DMS53 treated with DMSO at 0.1 percent for 48 hours (cell line): ENCODE measurements at regions not wholly inside any gene's neighbourhood (a gene's known extent, or its start where the extent isn't known, plus 50 kb on each side); places are given as distances from the start of the nearest gene placed in this dataset.

Source experiments
- DNase-seq: peaks from one replicate; lab custom pipeline; 2025; ENCODE audit not compliant: unreplicated experiment; lab: John Stamatoyannopoulos, UW

GRCh38 chr15:77739591-77740378 is 107.1 kb upstream of the LINGO1 start:
- no peak for DNase-seq

DNA sequence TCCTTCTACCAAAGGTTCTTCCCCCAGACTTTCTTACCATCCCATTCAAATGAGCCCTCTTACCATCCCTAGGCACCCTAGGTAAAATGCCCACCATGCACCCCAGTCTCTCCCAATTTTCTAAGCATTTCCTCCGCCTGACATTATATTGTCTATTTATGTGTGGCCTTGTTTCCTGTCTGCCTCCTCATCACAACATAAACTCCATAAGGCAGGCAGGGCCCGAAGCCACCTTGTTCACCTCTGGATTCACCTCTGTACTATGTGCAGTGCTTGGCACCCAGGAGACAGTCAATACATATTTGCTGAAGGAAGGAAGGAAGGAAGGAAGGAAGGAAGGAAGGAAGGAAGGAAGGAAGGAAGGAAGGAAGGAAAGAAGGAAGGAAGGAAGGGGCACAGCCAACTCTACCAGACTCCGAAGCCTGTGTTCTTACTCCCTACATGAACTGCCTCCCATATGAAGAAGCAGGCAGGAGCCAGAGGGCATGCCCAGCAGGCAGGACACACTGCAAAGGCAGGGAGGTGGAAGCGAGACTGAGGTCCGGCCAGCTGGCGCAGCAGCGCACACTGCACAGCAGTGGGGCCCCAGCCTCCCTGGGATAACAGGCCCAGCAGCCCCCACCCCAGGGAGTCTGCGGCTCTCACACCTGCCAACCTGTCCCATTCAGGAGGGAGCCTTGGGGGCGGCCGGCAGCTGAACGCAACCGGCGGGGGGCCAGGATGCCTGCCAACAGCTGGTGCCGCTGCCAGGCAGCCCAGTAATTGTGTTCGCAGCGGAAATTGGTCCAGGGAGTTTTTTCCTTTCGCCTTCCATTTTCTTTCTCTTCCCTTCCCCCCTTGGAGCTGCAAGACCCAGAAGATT is 106.0 kb upstream of the LINGO1 start:
- no peak for DNase-seq

GRCh38 chr15:77738038-77738370 is 105.3 kb upstream of the LINGO1 start:
- no peak for DNase-seq

DNA sequence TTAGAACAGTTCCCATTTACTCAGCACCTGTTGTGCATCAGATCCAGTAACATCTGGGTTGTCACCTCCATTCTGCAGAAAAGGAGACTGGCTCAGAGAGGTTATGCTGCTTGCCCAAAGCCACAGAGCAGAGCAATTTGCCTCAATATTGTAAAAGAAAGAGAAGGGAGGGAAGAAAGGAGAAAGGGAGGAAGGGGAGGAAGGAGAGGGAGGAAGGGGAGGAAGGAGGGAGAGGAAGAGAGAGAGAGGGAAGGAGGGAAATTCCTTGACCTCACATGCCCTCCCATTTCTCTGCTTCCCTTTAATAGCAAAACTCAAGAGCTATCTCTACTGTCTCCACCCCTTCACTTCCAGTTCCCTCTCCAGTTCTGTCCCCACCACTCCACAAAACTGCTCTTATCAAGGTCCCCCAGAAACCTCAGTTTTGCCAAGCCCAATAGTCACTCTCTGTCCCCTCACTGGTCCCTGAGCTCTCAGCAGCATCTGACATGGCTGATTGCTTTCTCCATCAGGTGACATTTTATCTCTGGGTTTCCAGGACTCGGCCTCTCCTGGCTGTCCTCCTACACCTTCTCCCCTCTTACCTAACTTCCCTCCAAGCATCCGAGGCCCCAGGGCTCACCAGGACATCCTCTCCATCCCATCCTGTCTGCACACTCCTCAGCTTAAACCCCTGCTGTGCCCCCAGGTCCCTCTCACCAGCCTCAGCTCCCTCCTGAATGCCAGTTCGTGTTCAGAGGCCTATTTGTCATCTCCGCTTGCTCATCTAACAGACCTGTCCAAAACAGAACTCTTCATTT is 104.7 kb upstream of the LINGO1 start:
- DNase-seq = no peak

DNA sequence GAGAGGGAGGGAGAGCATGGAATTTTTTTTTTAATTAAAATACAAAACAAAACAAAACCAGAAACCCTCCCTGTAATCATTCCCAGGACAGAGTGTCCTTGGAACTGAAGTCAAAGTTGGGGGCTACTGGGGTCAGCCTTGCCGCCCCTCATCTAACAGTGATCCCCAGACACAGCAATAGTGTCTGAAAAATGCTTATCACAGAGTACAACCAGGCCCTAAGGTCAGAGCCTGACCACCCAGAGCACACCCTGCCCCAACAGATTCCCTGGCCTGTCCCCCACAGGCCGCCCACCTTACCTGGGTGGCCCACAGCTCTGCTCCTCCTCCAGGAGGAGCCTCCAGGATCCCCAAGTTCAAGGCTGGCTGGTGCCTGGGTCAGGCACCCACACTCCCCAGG is 101.6 kb upstream of the LINGO1 start:
- DNase-seq = no peak

DNA sequence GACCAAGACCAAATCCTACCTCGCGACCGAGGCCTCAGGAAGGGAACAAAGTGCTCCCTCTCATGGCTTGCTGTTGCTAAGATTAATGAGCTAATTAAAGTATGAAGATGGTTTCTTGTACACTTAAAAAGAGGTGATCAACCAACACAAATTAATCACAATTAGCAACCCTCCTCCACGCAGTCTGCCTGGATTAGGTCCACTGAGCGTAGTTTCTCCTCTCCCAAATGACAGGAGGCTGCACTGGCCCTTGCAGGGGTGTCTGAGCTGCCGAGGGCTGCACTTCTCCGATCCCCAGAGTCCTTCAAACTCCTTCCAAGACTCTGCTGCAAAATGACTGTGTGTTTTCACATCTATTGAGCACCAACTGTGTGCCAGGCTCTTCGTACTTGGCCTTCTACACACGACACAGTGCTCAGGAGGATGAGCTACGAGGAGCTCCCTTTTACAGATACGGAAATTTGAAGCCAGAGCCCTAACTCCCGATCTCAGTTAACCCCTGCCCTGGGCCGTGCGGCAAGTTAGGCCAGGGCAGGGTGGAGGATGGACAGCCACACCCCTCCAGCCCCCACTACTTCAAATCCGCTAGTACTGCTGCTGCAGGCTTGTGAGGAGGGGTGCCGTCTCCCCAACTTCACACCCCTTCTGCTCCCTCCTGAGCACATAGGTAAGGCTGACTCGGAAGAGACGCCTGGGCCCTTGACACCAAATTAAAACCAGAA is 101.0 kb upstream of the LINGO1 start:
- DNase-seq = no peak

GRCh38 chr15:77732514-77733335 is 100.0 kb upstream of the LINGO1 start:
- DNase-seq = no peak

DNA sequence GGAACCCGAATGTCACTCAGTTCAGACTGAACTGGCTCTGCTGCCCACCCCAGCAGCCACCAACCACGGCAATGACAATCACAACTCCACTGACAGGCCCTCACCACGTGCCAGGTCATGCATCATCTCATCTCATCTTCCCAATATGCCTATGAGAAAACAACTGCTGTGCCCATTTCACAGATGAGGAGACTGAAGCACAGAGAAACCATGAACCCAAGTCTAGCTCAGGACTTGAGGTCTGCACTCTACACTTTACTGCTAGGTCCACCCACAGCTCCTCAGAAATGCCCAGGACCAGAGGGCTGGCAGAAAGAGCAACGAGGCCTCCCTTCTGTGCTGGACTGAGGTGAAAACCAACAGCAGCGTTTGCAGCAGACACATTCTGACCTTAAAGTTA is 99.2 kb upstream of the LINGO1 start:
- no peak for DNase-seq

DNA sequence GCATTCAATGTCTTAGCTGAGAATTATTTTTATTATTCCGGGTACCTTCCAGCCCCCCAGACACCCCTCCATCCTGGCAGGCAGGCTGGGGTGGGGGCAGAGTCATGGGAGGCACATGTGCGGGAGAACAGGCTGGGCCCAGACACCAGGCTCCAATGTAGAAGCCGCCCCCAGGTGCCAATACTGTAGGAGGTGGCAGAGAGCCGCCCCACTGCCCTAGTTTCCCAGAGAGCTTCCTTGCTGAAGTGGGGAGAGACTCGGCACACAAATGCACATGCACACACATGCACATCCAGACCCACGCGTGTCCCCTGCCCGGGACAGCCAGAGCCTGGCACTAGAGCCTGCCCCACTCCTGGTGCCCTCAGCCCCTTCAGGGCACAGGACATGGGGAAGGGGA is 98.4 kb upstream of the LINGO1 start:
- no peak for DNase-seq

- DNase-seq = no peak
These were observed 95.1 kb upstream of the LINGO1 start for GRCh38 chr15:77727635-77728304.

DNA sequence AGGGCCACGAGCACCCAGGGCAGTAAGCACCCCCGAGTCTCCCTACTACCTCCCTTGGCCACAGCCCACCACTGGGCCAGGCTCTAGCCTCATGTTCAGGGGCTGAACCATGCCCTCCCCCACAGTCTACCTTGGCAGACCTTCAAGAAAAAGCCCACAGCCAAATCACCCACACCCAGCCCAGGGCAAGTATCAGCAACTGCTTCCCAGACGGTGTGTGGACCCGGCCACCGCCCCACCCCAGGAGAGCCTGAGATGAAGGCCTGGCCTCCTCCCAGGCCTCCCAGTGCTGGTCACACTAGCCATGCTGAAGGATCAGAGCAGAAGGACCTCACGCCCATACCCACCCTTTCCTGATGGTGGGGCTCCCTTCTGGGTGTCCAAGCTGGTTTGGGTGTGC is 92.0 kb upstream of the LINGO1 start:
- DNase-seq = no peak

DNA sequence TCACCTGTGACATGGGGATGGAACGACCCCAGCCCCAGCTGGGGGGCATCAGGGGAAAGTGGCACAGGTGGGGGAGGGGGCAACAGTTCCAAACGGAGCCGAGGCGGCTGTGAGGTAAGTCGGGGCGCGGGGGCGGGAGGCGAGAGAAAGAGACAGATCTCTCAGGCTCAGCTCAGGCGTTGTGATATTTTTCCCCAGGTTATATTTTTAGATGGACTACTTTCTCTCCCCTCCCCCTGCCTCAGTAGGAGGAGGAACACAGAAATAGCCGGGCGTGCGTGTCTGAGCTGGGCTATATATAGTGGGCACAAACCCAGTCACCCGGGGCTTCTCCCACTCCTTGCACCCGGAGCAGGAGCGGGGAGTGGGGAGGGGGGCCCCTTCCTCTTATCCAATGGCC is 91.0 kb upstream of the LINGO1 start:
- no peak for DNase-seq

GRCh38 chr15:77722759-77723460 is 90.2 kb upstream of the LINGO1 start:
- no peak for DNase-seq

DNA sequence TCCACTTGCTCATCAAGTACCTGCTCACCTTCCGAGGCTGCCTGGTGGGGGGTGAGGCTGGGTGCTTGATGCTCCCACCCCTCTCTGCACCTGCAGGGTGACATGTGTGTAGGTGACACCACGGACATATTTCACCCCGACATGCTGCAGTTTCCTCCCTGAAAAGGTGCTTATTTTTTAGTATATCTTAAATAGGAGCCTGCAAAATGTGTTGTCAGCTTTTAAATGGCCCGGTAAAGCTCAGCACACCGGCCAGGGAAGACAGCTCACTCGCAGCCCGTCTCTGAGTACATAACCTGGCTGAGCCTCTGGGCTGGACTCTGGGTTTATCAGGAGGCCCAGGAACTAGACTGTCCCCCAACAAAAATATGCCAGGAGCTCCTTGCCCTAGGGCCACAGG is 89.3 kb upstream of the LINGO1 start:
- DNase-seq = no peak

DNA sequence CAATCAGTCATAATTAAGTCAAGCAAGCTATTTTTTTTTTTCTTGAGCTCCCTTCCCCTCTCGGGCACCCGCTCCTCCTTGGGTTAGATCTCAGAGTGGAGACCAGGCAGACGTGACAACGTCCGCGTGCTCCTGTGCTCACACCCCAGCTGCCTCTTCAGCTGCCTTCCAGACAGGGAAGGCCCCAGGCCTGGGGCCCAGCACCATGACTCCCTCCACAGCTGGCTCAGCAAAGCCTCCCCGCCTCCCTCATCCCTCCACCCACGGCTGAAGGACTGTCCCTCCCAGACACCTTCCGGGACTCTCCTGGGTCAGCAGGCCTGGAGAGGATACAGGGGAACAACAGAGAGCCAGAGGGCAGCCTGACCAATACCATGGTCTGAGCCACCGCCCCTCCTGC is 87.9 kb upstream of the LINGO1 start:
- DNase-seq = no peak

GRCh38 chr15:77720173-77720572 is 87.5 kb upstream of the LINGO1 start:
- DNase-seq = no peak

DNA sequence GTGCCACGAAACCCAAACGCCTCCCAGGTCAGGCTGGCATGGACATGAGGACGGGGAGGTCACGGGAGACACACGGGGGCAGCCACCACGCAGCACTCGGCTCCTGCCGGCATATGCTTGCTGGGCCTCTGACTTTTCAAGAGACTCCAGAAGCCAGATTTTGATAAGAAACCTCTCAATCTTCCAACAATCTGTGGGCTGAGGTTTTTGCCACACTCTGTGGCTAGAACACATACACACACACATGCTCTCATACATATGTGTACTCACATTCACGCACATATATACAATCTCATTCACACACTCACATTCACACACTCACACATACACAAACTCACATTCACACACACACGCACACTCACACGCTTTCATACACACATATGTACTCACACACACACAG is 86.7 kb upstream of the LINGO1 start:
- no peak for DNase-seq

DNA sequence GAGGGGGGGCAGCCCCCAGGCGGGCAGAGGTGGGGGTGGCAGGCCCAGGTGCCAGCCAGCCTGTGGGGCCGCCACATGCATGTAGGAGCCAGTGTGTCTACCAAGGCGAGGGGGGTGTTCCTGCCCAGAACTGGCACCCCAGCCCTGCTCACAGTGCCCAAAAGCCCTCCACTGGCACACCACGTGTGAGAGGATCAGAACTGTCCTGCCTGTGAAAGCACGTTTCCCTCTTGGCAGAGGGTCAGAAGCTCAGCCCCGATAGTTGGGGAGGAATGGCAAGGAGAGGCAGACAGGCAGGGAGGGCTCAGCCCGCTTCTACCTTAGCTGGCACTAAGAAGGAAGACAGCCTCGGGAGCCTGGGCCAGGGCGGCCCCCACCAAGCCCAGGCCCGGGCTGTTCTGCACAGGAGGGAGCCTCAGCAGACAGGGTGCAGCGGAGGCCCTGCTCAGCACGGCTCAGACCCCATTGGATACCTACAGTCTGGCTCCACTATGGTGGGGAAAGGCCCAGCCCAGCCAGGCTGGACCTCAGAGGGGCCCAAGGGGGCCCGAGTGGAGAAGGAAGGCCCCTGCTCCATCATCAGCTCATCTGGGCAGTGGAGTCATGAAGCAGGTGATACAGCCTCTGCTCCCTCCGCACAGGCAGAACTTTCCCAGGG is 84.8 kb upstream of the LINGO1 start:
- no peak for DNase-seq
